HCT116 (cell line): ENCODE measurements at regions not wholly inside any gene's neighbourhood (a gene's known extent, or its start where the extent isn't known, plus 50 kb on each side); places are given as distances from the start of the nearest gene placed in this dataset.

Experiments
- ATAC-seq: fragments of 200-7000 bp; cut with Tn5 transposase; 2 replicates; pipeline ENCODE4 v1.9.1; 2020; ENCODE audit warnings: mild to moderate bottlenecking, moderate library complexity
- BruUV-seq: library from RNA; stranded (reverse); fragments of 400-500 nt; replicated peaks from 2 replicates; lab custom pipeline; 2021; lab: Mats Ljungman, UMichigan
- CTCF ChIA-PET: fragments of 300-600 bp; sonication (Branson Sonifier 250); formaldehyde crosslinking; loops from one replicate; lab custom pipeline; 2021; ENCODE audit warnings: antibody characterized with exemption; lab: Charles Lee
- POLR2A ChIA-PET: fragments of 300-600, 350-600 bp; sonication (Branson Sonifier 250); formaldehyde crosslinking; loops from one replicate; lab custom pipeline; 2021; ENCODE audit warnings: antibody characterized with exemption; lab: Charles Lee
- RAD21 ChIA-PET, 2 experiments: fragments of 300-600 bp; sonication (Branson Sonifier 250); formaldehyde crosslinking; loops; one replicate each; lab custom pipeline; 2023; ENCODE audit warnings: low total read pairs in 2 of 2; ENCODE audit not compliant: uncharacterized antibody in 2 of 2, unreplicated experiment in 2 of 2, low non-redundant PET in 1 of 2; lab: Charles Lee
- DNase-seq: peaks from one replicate; pipeline ENCODE4 v3.0.0-alpha.2; 2010; ENCODE audit warnings: low read depth, low spot score
- H2AFZ ChIP-seq: fragments of 200-600 bp; shearing (Covaris generic), sonication (generic); 2 replicates; pipeline ENCODE4 v1.6.1; 2017; ENCODE audit warnings: low read depth, mixed run types, mixed read lengths, antibody characterized with exemption, low read length; ENCODE audit not compliant: poor library complexity, severe bottlenecking
- H3K27ac ChIP-seq: 2 replicates; pipeline ENCODE4 v1.5.1; 2012; ENCODE audit warnings: low read depth, low read length
- H3K27me3 ChIP-seq: fragments of 200-600 bp; sonication (generic); 2 replicates; pipeline ENCODE4 v1.6.1; 2016; ENCODE audit warnings: mixed run types, low read length, mixed read lengths; ENCODE audit not compliant: insufficient read depth
- H3K36me3 ChIP-seq, 2 experiments: fragments of 200-500 bp in 1 of 2; fragments of 200-600 bp in 1 of 2; sonication (Bioruptor generic) in 1 of 2; sonication (generic) in 1 of 2; 2 replicates each; pipeline versions ENCODE4 v1.5.1 to v1.6.1; 2014 to 2016; ENCODE audit warnings: low read length in 2 of 2, inconsistent platforms in 1 of 2, mixed read lengths in 1 of 2, mixed run types in 1 of 2; ENCODE audit not compliant: insufficient read depth in 2 of 2, control insufficient read depth in 1 of 2
- H3K4me1 ChIP-seq, 2 experiments: fragments of 200-600 bp in 1 of 2; sonication (generic) in 1 of 2; 2 replicates each; pipeline versions ENCODE4 v1.5.1 to v1.6.1; 2012 to 2017; ENCODE audit warnings: low read length in 2 of 2, inconsistent platforms in 1 of 2, mild to moderate bottlenecking in 1 of 2, mixed read lengths in 1 of 2, mixed run types in 1 of 2, moderate library complexity in 1 of 2; ENCODE audit not compliant: insufficient read depth in 2 of 2, control insufficient read depth in 1 of 2
- H3K4me2 ChIP-seq: fragments of 200-600 bp; sonication (generic); 2 replicates; pipeline ENCODE4 v1.6.1; 2017; ENCODE audit warnings: mixed run types, low read length, mixed read lengths
- H3K4me3 ChIP-seq, 2 experiments: fragments of 200-600 bp in 1 of 2; sonication (generic) in 1 of 2; replicated peaks in 1 of 2; 2 replicates each; pipeline ENCODE4 v1.5.1; 2011 to 2016; ENCODE audit warnings: low read length in 2 of 2, control low read depth in 1 of 2, low read depth in 1 of 2, mild to moderate bottlenecking in 1 of 2, mixed read lengths in 1 of 2, mixed run types in 1 of 2
- H3K79me2 ChIP-seq: fragments of 200-600 bp; sonication (generic); 2 replicates; pipeline ENCODE4 v1.6.1; 2017; ENCODE audit warnings: mild to moderate bottlenecking, mixed run types, low read length, moderate library complexity, mixed read lengths; ENCODE audit not compliant: insufficient read depth
- H3K9ac ChIP-seq: fragments of 200-600 bp; sonication (generic); 2 replicates; pipeline ENCODE4 v1.6.1; 2016; ENCODE audit warnings: low read length, mixed read lengths
- H3K9me2 ChIP-seq: fragments of 200-600 bp; sonication (generic), shearing (Covaris generic); 2 replicates; pipeline ENCODE4 v1.6.1; 2017; ENCODE audit warnings: mixed run types, mild to moderate bottlenecking, moderate library complexity; ENCODE audit not compliant: insufficient read depth
- H3K9me3 ChIP-seq, 2 experiments: fragments of 200-500 bp in 1 of 2; fragments of 200-600 bp in 1 of 2; sonication (Bioruptor generic) in 1 of 2; sonication (generic) in 1 of 2; 2 replicates each; pipeline ENCODE4 v1.6.1; 2014 to 2017; ENCODE audit warnings: low read length in 2 of 2, mixed read lengths in 2 of 2, inconsistent platforms in 1 of 2, low read depth in 1 of 2, mild to moderate bottlenecking in 1 of 2, mixed run types in 1 of 2, moderate library complexity in 1 of 2; ENCODE audit not compliant: control insufficient read depth in 1 of 2, insufficient read depth in 1 of 2
- H4K20me1 ChIP-seq: fragments of 200-600 bp; sonication (generic), shearing (Covaris generic); 2 replicates; pipeline ENCODE4 v1.6.1; 2017; ENCODE audit warnings: mixed run types, mild to moderate bottlenecking, moderate library complexity; ENCODE audit not compliant: insufficient read depth
- CBX3 ChIP-seq: IDR thresholded peaks from 2 replicates; pipeline ENCODE4 v1.6.1; 2012; ENCODE audit warnings: low read depth
- EGR1 ChIP-seq: IDR thresholded peaks from 2 replicates; pipeline ENCODE4 v1.6.1; 2012; ENCODE audit warnings: low read depth
- ELF1 ChIP-seq: IDR thresholded peaks from 2 replicates; pipeline ENCODE4 v1.6.1; 2012; ENCODE audit warnings: low read depth, borderline replicate concordance
- EZH2 ChIP-seq: fragments of 200-600 bp; sonication (generic); IDR thresholded peaks from 2 replicates; pipeline ENCODE4 v1.6.1; 2017; ENCODE audit warnings: antibody characterized with exemption, mixed run types
- JUND ChIP-seq: IDR thresholded peaks from 2 replicates; pipeline ENCODE4 v1.6.1; 2012
- RAD21 ChIP-seq: IDR thresholded peaks from 2 replicates; pipeline ENCODE4 v1.6.1; 2012; ENCODE audit warnings: low read depth, mild to moderate bottlenecking
- YY1 ChIP-seq: IDR thresholded peaks from 2 replicates; pipeline ENCODE4 v1.6.1; 2011; ENCODE audit warnings: low read length, low read depth, moderate library complexity, mild to moderate bottlenecking; ENCODE audit not compliant: insufficient replicate concordance; ENCODE audit errors: extremely low read depth
- ZFX ChIP-seq: fragments of 450-650 bp; IDR thresholded peaks from 2 replicates; pipeline ENCODE4 v1.6.1; 2017
- ZNF274 ChIP-seq: fragments of 200-500 bp; sonication (Bioruptor generic); IDR thresholded peaks from 2 replicates; pipeline ENCODE4 v1.6.1; 2014; ENCODE audit warnings: mild to moderate bottlenecking, low read depth, low read length, inconsistent platforms
- intact Hi-C: fragments of 100-400 bp; cut with micrococcal nuclease; formaldehyde crosslinking; loops from 2 replicates; pipeline ENCODE4 v1.10.0; 2022
- TF ChIP-seq, protein P1 (sequence below): IDR thresholded peaks from 2 replicates; pipeline ENCODE4 v1.6.1; 2012
- TF ChIP-seq, protein P2 (sequence below): IDR thresholded peaks from 2 replicates; pipeline ENCODE4 v1.6.1; 2011; ENCODE audit warnings: mild to moderate bottlenecking, low read length, moderate library complexity; ENCODE audit not compliant: insufficient replicate concordance; ENCODE audit errors: extremely low read depth
- TF ChIP-seq, protein P3 (sequence below): IDR thresholded peaks from 2 replicates; pipeline ENCODE4 v1.6.1; 2012
- TF ChIP-seq, protein P4 (sequence below), 3 experiments: fragments of 200-600 bp in 1 of 3; sonication (generic) in 1 of 3; IDR thresholded peaks in 2 of 3; conservative IDR thresholded peaks in 1 of 3; 2 replicates each; pipeline ENCODE4 v1.5.1; 2012 to 2017; ENCODE audit warnings: low read depth in 2 of 3, low read length in 2 of 3, antibody characterized with exemption in 1 of 3, borderline replicate concordance in 1 of 3, control low read depth in 1 of 3, mild to moderate bottlenecking in 1 of 3, mixed read lengths in 1 of 3, mixed run types in 1 of 3, moderate library complexity in 1 of 3; ENCODE audit not compliant: insufficient read depth in 1 of 3
- TF ChIP-seq, protein P5 (sequence below): IDR thresholded peaks from 2 replicates; pipeline ENCODE4 v1.6.1; 2012; ENCODE audit warnings: low read depth

DNA sequence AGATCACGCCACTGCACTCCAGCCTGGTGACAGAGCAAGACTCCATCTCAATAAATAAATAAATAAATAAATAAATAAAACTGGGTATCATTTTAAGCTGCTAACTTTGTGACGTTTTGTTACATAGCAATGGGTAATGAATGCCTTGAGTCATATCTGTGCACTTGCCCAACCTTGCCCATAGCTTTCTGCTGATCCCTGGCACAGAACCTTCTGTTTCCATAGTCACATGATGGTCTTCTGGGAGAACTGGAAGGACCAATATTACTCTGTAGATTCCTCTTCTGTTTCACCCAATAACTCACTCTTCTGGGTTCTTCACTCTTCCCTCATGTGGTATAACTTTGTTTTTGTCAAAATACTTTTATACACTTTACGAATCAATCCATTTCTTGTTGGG lies 140.8 kb downstream of the SCARB1 start:
- POLR2A ChIA-PET: no interaction called here
- H3K79me2 ChIP-seq: no peaks in the 10 kb centered on the region
- CTCF ChIA-PET: no interaction called here
- RAD21 ChIA-PET: no interaction called here
- TF ChIP-seq EZH2 (no peak), ELF1 (no peak), ZNF274 (no peak), ZFX (no peak), CBX3 (no peak), EGR1 (no peak), RAD21 (no peak), YY1 (no peak), JUND (no peak)
- TF ChIP-seq, protein P1, sequence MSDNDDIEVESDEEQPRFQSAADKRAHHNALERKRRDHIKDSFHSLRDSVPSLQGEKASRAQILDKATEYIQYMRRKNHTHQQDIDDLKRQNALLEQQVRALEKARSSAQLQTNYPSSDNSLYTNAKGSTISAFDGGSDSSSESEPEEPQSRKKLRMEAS: no peak
- TF ChIP-seq, protein P2, sequence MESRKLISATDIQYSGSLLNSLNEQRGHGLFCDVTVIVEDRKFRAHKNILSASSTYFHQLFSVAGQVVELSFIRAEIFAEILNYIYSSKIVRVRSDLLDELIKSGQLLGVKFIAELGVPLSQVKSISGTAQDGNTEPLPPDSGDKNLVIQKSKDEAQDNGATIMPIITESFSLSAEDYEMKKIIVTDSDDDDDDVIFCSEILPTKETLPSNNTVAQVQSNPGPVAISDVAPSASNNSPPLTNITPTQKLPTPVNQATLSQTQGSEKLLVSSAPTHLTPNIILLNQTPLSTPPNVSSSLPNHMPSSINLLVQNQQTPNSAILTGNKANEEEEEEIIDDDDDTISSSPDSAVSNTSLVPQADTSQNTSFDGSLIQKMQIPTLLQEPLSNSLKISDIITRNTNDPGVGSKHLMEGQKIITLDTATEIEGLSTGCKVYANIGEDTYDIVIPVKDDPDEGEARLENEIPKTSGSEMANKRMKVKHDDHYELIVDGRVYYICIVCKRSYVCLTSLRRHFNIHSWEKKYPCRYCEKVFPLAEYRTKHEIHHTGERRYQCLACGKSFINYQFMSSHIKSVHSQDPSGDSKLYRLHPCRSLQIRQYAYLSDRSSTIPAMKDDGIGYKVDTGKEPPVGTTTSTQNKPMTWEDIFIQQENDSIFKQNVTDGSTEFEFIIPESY: no peak
- TF ChIP-seq, protein P3, sequence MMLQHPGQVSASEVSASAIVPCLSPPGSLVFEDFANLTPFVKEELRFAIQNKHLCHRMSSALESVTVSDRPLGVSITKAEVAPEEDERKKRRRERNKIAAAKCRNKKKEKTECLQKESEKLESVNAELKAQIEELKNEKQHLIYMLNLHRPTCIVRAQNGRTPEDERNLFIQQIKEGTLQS: no peak
- TF ChIP-seq, protein P4, sequence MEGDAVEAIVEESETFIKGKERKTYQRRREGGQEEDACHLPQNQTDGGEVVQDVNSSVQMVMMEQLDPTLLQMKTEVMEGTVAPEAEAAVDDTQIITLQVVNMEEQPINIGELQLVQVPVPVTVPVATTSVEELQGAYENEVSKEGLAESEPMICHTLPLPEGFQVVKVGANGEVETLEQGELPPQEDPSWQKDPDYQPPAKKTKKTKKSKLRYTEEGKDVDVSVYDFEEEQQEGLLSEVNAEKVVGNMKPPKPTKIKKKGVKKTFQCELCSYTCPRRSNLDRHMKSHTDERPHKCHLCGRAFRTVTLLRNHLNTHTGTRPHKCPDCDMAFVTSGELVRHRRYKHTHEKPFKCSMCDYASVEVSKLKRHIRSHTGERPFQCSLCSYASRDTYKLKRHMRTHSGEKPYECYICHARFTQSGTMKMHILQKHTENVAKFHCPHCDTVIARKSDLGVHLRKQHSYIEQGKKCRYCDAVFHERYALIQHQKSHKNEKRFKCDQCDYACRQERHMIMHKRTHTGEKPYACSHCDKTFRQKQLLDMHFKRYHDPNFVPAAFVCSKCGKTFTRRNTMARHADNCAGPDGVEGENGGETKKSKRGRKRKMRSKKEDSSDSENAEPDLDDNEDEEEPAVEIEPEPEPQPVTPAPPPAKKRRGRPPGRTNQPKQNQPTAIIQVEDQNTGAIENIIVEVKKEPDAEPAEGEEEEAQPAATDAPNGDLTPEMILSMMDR (IDR thresholded peaks at IDR 0.05 in 2 of 3, conservative IDR thresholded peaks at IDR 0.05 in 1 of 3; ENCODE audit: borderline replicate concordance in 1 of 3, insufficient read depth in 1 of 3, low read depth in 2 of 3, low read length in 2 of 3): no peak
- TF ChIP-seq, protein P5, sequence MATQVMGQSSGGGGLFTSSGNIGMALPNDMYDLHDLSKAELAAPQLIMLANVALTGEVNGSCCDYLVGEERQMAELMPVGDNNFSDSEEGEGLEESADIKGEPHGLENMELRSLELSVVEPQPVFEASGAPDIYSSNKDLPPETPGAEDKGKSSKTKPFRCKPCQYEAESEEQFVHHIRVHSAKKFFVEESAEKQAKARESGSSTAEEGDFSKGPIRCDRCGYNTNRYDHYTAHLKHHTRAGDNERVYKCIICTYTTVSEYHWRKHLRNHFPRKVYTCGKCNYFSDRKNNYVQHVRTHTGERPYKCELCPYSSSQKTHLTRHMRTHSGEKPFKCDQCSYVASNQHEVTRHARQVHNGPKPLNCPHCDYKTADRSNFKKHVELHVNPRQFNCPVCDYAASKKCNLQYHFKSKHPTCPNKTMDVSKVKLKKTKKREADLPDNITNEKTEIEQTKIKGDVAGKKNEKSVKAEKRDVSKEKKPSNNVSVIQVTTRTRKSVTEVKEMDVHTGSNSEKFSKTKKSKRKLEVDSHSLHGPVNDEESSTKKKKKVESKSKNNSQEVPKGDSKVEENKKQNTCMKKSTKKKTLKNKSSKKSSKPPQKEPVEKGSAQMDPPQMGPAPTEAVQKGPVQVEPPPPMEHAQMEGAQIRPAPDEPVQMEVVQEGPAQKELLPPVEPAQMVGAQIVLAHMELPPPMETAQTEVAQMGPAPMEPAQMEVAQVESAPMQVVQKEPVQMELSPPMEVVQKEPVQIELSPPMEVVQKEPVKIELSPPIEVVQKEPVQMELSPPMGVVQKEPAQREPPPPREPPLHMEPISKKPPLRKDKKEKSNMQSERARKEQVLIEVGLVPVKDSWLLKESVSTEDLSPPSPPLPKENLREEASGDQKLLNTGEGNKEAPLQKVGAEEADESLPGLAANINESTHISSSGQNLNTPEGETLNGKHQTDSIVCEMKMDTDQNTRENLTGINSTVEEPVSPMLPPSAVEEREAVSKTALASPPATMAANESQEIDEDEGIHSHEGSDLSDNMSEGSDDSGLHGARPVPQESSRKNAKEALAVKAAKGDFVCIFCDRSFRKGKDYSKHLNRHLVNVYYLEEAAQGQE: no peak
- intact Hi-C loops: no loop called here
- H3K9me3 ChIP-seq: no peaks in the 10 kb centered on the region
- no peak overlapping the region for H3K4me2 ChIP-seq
- no peaks in the 10 kb centered on the region for H4K20me1 ChIP-seq
- no peaks in the 10 kb centered on the region for H3K9me2 ChIP-seq
- H3K9ac ChIP-seq: no peak overlapping the region
- no peaks in the 10 kb centered on the region for H3K27me3 ChIP-seq
- BruUV-seq: no TSS peak
- H2AFZ ChIP-seq: no peak overlapping the region
- DNase-seq: no peak
- H3K4me3 ChIP-seq: no peak overlapping the region
- no peak for ATAC-seq
- peaks cover 11 to 19% of the 10 kb centered on the region in 2 experiments for H3K4me1 ChIP-seq
- H3K27ac ChIP-seq: no peak overlapping the region
- no peaks in the 10 kb centered on the region for H3K36me3 ChIP-seq
